ENCODE measurements at regions not wholly inside any gene's neighbourhood (a gene's known extent, or its start where the extent isn't known, plus 50 kb on each side); places are given as distances from the start of the nearest gene placed in this dataset.
A peak's percentile ranks its signal among the peaks of the same experiment; 100 is the strongest.

GRCh38 chr3:46102059-46102779 is 74.9 kb upstream of the XCR1 start:
- peaks cover 45% of the 10 kb centered on the region for H3K4me1 Mint-ChIP-seq (ENCODE audit: low read depth)
- peaks cover 6% of the 10 kb centered on the region for H3K9me3 Mint-ChIP-seq
- H3K36me3 Mint-ChIP-seq (ENCODE audit: low read depth) = no peaks in the 10 kb centered on the region
- peaks cover 23% of the 10 kb centered on the region for H3K27me3 Mint-ChIP-seq
- no peak overlapping the region for H3K27ac Mint-ChIP-seq
- H3K4me3 Mint-ChIP-seq = no peak overlapping the region

GRCh38 chr3:46100812-46101211 is 73.5 kb upstream of the XCR1 start:
- peaks cover 6% of the 10 kb centered on the region for H3K9me3 Mint-ChIP-seq
- no peak overlapping the region for H3K27ac Mint-ChIP-seq

DNA sequence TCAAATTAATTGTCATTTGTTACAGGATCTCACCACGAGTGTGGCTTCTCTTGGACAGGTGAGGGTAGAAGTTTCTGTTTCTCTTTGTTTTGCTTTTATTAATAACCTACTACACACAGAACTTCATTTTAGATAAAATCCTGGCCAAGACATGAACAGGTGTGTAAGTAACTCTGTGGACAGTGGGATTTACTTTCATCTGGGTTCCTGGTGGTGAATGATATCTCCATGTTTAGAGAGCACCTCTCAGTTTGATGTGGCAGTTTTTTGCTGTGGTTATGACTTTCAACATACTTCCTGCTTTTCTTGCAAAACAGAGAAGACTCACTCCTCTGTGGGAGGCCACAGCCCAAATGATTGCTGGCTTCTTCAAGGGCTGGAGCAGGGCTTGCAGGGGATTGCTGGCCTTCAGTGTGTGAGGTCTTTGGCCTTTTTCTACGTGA is 71.1 kb upstream of the XCR1 start:
- peak overlapping the region; percentile 63 for H3K4me3 Mint-ChIP-seq

More at GRCh38 chr3:46100812-46101211, 73.5 kb upstream of the XCR1 start:
- H3K27me3 Mint-ChIP-seq = peaks cover 23% of the 10 kb centered on the region
- H3K36me3 Mint-ChIP-seq (ENCODE audit: low read depth) = no peaks in the 10 kb centered on the region
- no peak overlapping the region for H3K4me3 Mint-ChIP-seq
- H3K4me1 Mint-ChIP-seq (ENCODE audit: low read depth) = peaks cover 56% of the 10 kb centered on the region

GRCh38 chr3:46097691-46098241 is 70.5 kb upstream of the XCR1 start:
- Mint-ChIP-seq H3K27me3 (peaks cover 30% of the 10 kb centered on the region), H3K9me3 (peaks cover 6% of the 10 kb centered on the region), H3K4me1 (ENCODE audit: low read depth) (peaks cover 61% of the 10 kb centered on the region), H3K36me3 (ENCODE audit: low read depth) (no peaks in the 10 kb centered on the region), H3K27ac (peak overlapping the region; percentile 87), H3K4me3 (peak overlapping the region; percentile 63)

More for the DNA sequence above, 71.1 kb upstream of the XCR1 start:
- H3K4me1 Mint-ChIP-seq (ENCODE audit: low read depth) = peaks cover 59% of the 10 kb centered on the region
- peaks cover 30% of the 10 kb centered on the region for H3K27me3 Mint-ChIP-seq
- peak overlapping the region; percentile 87 for H3K27ac Mint-ChIP-seq
- peaks cover 6% of the 10 kb centered on the region for H3K9me3 Mint-ChIP-seq
- H3K36me3 Mint-ChIP-seq (ENCODE audit: low read depth) = no peaks in the 10 kb centered on the region

GRCh38 chr3:46096781-46097180 is 69.5 kb upstream of the XCR1 start:
- no peaks in the 10 kb centered on the region for H3K9me3 Mint-ChIP-seq

DNA sequence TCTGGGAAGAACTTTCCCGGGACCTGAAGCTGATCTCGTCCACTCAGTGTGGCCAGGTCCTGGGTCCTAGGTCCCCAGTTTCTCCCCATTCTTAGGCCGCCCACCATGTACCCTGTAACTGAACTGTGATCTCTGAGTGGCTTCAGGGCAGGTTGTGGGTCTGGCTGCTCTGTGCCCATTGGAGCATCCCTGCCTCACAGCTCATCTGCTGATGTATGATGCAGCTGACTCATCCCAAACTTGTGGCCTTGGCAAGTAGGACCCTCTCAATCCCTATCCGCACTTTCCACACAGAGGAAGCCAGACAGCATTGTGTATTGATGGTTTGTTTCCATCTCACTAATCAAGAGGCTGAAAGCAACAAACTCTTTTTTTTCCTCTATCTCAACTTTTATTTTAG is 69.1 kb upstream of the XCR1 start:
- peaks cover 65% of the 10 kb centered on the region for H3K4me1 Mint-ChIP-seq (ENCODE audit: low read depth)

More at GRCh38 chr3:46096781-46097180, 69.5 kb upstream of the XCR1 start:
- H3K36me3 Mint-ChIP-seq (ENCODE audit: low read depth) = no peaks in the 10 kb centered on the region
- peak overlapping the region; percentile 43 for H3K27ac Mint-ChIP-seq
- no peak overlapping the region for H3K4me3 Mint-ChIP-seq
- H3K4me1 Mint-ChIP-seq (ENCODE audit: low read depth) = peaks cover 65% of the 10 kb centered on the region
- peaks cover 40% of the 10 kb centered on the region for H3K27me3 Mint-ChIP-seq

GRCh38 chr3:46095307-46095706 is 68.0 kb upstream of the XCR1 start:
- Mint-ChIP-seq H3K9me3 (no peaks in the 10 kb centered on the region), H3K4me3 (no peak overlapping the region), H3K27ac (no peak overlapping the region), H3K27me3 (peaks cover 31% of the 10 kb centered on the region), H3K4me1 (ENCODE audit: low read depth) (peaks cover 67% of the 10 kb centered on the region), H3K36me3 (ENCODE audit: low read depth) (no peaks in the 10 kb centered on the region)

More for the DNA sequence above, 69.1 kb upstream of the XCR1 start:
- no peaks in the 10 kb centered on the region for H3K36me3 Mint-ChIP-seq (ENCODE audit: low read depth)
- H3K27ac Mint-ChIP-seq = no peak overlapping the region
- peaks cover 39% of the 10 kb centered on the region for H3K27me3 Mint-ChIP-seq
- no peak overlapping the region for H3K4me3 Mint-ChIP-seq
- H3K9me3 Mint-ChIP-seq = no peaks in the 10 kb centered on the region

DNA sequence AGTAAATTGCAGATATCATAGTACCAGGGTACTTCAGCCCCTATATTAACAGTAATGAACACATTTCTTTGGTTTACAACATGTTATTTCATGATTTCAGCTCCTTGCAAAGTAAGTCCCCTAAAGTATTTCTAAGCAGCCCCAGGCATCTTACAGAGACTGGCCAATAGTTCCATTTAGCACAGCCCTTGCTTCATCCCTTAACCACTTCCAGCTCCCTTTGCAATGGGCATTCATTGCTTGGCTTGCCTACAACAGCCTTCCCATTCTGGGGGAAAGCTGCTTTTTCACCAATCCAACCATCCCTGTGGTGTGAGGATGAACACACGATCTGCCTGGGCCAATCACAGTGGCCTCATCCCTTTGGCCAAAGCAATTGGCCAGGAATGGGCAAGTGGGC is 67.2 kb upstream of the XCR1 start:
- H3K4me1 Mint-ChIP-seq (ENCODE audit: low read depth) = peaks cover 70% of the 10 kb centered on the region
- no peaks in the 10 kb centered on the region for H3K36me3 Mint-ChIP-seq (ENCODE audit: low read depth)
- no peak overlapping the region for H3K4me3 Mint-ChIP-seq
- H3K9me3 Mint-ChIP-seq = no peaks in the 10 kb centered on the region
- H3K27me3 Mint-ChIP-seq = peaks cover 26% of the 10 kb centered on the region
- H3K27ac Mint-ChIP-seq = no peak overlapping the region

GRCh38 chr3:46093966-46094365 is 66.7 kb upstream of the XCR1 start:
- H3K4me3 Mint-ChIP-seq = no peak overlapping the region
- peaks cover 70% of the 10 kb centered on the region for H3K4me1 Mint-ChIP-seq (ENCODE audit: low read depth)
- no peaks in the 10 kb centered on the region for H3K9me3 Mint-ChIP-seq
- H3K36me3 Mint-ChIP-seq (ENCODE audit: low read depth) = no peaks in the 10 kb centered on the region
- peaks cover 26% of the 10 kb centered on the region for H3K27me3 Mint-ChIP-seq
- no peak overlapping the region for H3K27ac Mint-ChIP-seq

DNA sequence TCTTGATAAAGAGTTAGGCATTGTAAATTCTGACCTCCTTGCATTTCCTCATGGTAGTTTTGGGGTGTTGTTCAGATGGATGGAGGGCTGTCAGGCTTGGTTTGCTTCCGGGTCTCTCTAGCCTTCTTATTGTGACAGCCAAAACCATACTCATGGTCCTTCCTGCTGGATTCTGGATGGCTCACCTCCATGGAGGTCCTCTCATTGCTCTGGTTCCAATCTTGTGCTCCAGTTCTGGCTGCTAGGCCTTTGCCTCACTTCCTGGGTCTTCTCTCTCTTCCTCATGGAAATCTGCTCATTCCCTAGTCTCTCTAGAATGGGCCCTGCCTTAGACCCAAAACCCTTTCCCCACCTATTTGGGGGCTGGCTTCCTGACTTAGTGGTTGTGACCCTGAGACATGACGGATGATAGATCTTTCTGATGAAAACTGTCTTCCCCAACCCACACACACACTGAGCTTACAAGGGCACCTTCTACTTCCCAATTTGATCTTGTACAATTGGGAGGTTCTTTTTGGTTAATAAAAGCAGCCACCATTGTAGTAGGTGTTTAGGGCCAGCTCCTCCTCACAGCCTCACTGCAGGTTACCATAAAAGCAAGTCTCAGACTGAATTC is 66.2 kb upstream of the XCR1 start:
- Mint-ChIP-seq H3K9me3 (no peaks in the 10 kb centered on the region), H3K4me1 (ENCODE audit: low read depth) (peaks cover 66% of the 10 kb centered on the region), H3K27me3 (peaks cover 27% of the 10 kb centered on the region), H3K27ac (no peak overlapping the region), H3K4me3 (no peak overlapping the region), H3K36me3 (ENCODE audit: low read depth) (no peaks in the 10 kb centered on the region)

GRCh38 chr3:46092702-46093080 is 65.4 kb upstream of the XCR1 start:
- H3K9me3 Mint-ChIP-seq = no peaks in the 10 kb centered on the region
- H3K4me3 Mint-ChIP-seq = no peak overlapping the region
- peaks cover 27% of the 10 kb centered on the region for H3K27me3 Mint-ChIP-seq
- H3K27ac Mint-ChIP-seq = no peak overlapping the region
- H3K4me1 Mint-ChIP-seq (ENCODE audit: low read depth) = peaks cover 59% of the 10 kb centered on the region
- no peaks in the 10 kb centered on the region for H3K36me3 Mint-ChIP-seq (ENCODE audit: low read depth)

DNA sequence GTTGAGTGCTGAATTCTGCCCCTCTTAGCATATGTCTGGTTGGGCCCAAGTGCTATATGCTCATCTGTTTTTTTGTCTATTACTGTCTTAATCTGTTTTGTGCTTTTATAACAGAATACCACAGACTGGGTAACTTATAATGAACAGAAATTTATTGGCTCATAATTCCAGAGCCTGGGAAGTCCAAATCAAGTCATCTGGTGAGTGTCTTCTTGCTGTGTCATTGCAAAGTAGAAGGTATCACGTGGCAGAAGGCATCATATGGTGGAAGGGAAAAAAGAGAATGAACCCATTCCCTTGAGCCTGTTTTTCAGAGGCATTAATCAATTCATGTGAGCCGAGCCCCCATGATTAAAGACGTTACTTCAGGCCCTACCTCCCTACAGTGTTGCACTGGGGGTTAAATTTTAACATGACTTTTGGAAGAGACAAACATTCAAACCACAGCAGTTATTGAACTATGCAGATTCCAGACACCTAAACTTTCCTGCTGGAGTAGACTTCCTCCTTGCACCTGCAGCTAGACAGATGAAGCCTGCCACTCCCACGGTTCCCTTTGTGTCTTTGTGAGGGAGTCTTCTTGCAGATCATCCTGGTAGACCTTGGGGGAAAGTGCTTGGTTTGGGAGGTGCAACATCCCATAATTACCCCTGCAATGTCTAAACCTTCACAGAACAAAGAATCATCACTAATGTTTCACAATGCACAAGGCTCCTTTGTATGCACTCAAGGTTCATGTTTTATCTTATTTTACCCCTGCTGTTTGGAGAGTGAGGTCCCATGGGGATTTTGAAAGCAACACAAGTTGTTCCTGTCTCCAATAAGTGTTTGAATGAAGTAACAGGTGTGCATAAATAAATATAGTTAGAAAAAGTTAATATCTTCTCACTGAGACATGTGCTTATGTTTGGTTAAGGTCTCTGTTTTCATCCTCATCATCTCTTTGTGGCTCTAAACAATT is 64.7 kb upstream of the XCR1 start:
- H3K4me3 Mint-ChIP-seq = no peak overlapping the region

DNA sequence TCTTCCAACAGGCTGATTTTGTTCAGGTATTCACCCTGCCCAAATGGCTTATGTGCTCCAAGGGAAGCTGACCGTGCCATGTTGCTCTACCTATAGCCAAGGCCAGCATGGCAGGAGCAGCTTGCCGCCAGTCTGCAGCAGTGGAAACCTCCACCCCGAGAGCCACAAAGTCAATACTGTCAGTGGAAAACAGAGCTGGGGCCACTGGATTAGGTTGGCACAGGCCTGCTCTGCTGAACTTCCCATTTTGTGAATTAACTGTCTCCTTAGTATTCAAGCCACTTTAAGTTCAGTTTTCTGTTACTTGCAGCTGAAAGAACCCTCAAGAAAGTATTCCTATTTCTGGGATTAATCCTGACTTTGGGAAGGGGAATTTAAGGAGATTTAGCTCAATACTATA is 63.8 kb upstream of the XCR1 start:
- Mint-ChIP-seq H3K4me1 (ENCODE audit: low read depth) (peaks cover 43% of the 10 kb centered on the region), H3K27me3 (peaks cover 31% of the 10 kb centered on the region), H3K27ac (no peak overlapping the region), H3K36me3 (ENCODE audit: low read depth) (no peaks in the 10 kb centered on the region), H3K4me3 (no peak overlapping the region), H3K9me3 (no peaks in the 10 kb centered on the region)

More for the DNA sequence above, 64.7 kb upstream of the XCR1 start:
- H3K4me1 Mint-ChIP-seq (ENCODE audit: low read depth) = peaks cover 52% of the 10 kb centered on the region
- H3K36me3 Mint-ChIP-seq (ENCODE audit: low read depth) = no peaks in the 10 kb centered on the region
- no peak overlapping the region for H3K27ac Mint-ChIP-seq
- no peaks in the 10 kb centered on the region for H3K9me3 Mint-ChIP-seq
- H3K27me3 Mint-ChIP-seq = peaks cover 27% of the 10 kb centered on the region

GRCh38 chr3:46090161-46090591 is 62.9 kb upstream of the XCR1 start:
- Mint-ChIP-seq H3K36me3 (ENCODE audit: low read depth) (no peaks in the 10 kb centered on the region), H3K9me3 (no peaks in the 10 kb centered on the region), H3K27me3 (peaks cover 29% of the 10 kb centered on the region), H3K4me1 (ENCODE audit: low read depth) (peaks cover 40% of the 10 kb centered on the region), H3K27ac (no peak overlapping the region), H3K4me3 (no peak overlapping the region)
